HG02973 (cell line): ENCODE measurements at regions not wholly inside any gene's neighbourhood (a gene's known extent, or its start where the extent isn't known, plus 50 kb on each side); places are given as distances from the start of the nearest gene placed in this dataset.
A peak's percentile ranks its signal among the peaks of the same experiment; 100 is the strongest.

Source experiments
- ATAC-seq: cut with Tn5 transposase; IDR thresholded peaks from one replicate; pipeline ENCODE4 v1.9.1; 2021; ENCODE audit warnings: moderate library complexity; ENCODE audit not compliant: unreplicated experiment

DNA sequence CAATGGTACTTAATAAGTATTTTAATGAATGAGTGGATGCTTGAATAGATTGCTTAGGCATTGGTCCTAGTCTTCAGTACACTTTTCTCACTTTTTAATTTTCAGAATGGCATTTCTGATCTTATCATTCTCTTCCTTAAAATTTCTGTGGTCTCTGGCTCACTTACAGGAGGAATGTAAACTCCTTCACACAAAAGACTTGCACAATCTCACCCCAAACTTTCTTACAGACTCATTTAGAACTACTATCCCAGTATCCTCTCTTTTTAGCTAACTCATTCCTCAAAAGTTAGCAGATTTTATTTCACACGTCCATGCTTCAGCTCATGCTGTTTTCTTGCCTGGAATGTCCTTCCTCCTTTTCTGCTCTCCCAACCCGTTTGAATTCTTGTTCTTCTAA lies 350.1 kb downstream of the GRXCR1 start:
- ATAC-seq: no peak

DNA sequence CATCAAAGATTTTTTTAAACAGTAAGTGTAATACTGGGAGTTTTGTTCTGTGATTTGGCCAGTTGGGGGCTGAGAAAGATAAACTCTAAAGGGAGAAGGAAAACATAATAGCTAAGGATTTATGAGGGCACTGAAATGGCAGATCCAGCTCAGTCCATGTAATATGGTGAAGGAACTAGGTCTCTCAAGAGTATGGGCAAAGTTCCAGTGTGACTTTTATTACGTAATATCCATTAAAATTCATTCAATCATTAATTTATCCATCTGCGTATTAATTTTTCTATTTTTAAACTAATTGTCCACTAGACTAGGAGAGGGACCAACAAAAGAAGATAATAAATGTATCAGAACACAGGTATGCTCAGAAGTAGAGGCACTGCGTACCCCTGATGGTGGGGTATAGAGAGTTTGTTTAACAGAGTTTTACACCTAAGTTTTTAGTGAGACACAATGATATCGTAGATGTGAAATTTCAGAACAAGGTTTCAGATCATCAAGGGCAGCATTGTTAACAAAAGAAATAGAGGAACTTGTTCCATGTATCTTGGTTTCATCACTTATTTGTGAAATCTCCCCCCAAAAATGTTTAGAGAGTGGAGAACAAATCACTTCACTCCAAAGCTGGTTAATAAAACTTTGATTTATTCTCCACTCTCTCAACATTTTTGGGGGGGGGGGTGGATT lies 351.1 kb downstream of the GRXCR1 start:
- ATAC-seq: no peak

DNA sequence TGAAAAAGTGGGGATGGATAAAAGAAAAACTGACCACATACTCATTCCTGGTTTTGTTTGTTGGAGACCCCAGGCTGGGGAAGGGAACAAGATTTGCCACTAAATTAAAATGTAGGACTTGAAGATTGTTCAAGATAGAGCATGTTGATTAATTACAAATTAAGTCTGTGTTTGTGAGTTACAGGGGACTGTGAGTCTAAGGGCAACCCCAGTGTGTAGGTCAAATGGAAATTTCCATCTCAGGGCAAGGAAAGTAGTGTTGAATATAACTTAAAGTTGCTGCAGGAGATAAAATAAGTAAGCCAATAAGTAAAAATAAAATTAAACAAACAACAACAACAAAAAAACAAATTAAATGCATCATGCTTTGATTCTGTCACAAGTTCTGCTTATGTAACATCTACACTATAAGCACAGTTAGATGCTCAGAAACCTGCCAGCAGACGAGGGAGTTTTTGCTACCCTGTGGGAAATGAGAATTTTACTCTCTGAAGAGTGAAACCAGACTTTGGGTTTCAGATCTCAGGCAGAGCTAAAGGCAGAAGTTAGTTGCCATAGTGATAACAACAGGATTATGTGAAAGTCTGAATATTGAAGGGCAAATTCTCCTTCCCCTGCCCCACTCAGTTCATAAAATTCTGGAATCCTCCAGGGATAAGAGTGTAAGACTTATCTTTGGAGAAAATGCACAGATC lies 352.3 kb downstream of the GRXCR1 start:
- ATAC-seq: peak; percentile 97

DNA sequence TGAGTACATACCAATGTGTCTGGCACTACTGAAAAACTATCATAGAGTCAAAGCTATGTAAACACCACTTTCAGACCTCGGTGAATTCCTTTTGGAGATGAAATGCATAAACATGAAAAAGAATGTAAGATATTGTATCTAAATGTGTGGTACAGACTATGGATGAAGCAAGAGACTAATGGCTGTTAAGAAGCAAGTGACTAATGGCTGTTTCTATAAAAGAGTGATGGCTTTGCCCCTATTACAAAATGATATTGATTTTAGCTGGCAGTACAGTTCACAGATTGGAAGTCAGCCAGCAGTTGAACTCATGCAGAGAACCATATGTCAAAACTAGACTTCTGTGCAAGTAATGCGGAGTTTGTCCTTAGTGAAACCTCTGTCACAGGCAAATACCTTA lies 359.3 kb downstream of the GRXCR1 start:
- ATAC-seq: no peak

DNA sequence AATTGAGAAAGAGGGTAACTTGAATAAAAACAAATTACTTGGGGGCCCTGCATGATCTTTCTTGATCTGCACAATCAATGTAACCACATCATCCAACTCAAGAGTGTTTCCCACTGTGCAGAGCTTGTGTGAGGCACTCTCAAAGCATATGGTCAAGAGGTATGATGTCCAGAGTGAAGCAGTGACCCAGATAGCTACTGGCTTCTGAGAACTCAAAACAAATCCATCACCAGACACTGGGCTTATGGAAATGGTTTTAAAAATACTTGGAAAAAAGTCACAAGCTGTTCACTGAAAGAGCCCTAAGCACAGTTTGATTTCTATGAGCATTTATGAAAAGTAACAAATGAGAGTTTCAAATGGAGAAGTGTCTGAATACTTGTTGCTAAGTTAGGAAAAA lies 361.0 kb downstream of the GRXCR1 start:
- no peak for ATAC-seq

DNA sequence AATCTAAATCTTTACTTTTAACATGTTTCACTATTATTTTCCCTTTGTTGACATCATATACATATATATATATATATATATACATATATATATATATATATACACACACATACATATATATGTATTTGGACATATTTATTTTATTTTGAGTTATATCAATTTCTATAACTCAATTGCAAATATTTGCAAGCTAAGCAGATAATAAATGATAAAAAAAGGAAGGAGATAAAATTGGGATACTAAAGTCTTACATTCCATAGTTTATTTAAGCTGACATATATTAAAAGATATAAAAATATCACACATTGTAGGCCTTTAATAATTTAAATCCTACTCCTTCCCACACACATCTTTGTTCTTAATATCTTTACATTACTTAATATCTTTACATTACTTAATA lies 372.2 kb downstream of the GRXCR1 start:
- ATAC-seq: no peak

DNA sequence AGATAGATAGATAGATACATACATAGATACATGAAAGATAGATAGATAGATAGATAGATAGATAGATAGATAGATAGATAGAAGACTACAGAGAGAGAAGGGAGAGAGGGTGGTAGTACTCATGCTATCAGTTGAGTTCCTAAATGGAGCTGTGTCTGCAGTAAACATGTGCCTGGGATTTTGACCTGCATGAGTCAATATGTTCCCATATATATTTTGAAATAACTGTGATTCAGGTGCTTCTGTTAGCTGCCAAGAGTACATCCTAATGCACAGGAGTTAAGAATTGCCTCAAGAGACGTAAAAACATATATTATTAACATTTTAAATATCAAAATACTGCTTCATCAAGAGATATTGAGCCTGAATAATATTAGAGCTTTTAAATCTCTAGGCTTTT lies 379.4 kb downstream of the GRXCR1 start:
- no peak for ATAC-seq

DNA sequence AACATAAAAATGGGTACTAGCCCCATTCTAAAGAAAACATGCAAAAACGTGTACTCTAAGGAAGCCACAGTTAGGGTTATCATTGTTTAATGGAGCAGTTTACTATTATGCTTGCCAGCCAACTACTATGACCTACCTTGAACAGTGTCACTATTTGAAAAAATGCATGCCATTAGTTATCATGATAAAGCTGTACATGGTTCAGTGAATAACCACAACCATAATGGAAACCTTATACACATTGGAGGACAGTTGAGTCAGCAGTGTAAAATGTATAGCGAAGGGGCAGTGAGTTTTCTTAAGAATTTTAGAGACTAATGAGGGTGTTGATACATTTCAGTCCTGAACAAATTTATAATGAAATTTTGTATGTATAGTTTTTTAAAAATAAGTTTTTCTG lies 381.9 kb downstream of the GRXCR1 start:
- no peak for ATAC-seq

DNA sequence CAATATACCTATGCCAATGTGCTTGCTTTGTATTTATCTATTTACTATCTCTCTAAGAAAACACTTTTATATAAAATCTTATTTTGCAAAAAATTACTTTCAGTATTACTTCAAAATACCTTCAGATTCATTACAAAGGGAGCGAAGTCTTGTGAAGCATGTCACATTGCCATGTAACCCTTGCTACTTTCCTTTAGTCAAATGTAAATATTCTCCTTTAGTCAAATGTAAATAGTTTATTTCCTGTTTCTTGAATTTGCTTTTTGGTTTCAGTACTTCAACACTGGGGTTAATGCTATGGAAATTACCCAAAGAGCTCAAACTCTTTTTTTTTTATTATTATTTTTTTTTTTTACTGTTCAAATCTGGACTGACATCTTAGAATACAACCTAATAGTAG lies 383.3 kb downstream of the GRXCR1 start:
- ATAC-seq: no peak

DNA sequence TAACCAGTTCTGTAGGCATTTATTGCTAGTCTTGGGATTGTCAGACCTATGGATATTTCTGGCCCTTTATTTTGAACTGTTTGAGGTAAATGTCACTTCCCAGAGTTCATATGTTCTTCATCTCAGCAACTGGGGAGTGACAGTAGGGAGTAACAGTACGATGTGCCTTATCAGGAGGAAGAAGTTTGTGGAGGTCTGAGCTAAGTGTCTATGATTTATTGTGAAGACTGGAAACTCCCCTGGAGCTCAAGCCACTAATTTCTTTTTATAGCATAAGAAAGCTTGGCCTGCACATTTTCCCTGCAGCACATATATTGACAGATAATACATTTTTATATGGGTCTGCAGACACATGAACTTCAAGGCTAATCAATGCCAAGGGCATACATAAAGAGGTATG lies 383.8 kb downstream of the GRXCR1 start:
- no peak for ATAC-seq

DNA sequence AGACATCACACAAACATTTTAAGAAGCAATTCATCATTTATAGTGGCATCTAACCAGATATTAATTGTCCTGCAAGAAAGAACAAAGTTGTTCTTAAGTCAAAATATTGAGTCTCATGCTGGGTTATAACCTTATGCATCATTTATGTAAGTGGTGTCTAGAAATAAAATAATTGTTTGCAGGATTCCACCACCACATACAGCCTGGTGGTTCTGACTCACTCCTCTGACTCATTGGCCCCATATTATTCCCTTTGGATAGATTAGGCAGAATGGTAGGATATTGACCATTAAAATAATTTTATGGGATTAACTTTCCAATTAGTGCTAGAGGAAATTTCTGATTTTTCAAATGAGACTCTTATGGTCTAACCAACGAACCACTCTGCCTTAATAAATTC lies 384.5 kb downstream of the GRXCR1 start:
- no peak for ATAC-seq

DNA sequence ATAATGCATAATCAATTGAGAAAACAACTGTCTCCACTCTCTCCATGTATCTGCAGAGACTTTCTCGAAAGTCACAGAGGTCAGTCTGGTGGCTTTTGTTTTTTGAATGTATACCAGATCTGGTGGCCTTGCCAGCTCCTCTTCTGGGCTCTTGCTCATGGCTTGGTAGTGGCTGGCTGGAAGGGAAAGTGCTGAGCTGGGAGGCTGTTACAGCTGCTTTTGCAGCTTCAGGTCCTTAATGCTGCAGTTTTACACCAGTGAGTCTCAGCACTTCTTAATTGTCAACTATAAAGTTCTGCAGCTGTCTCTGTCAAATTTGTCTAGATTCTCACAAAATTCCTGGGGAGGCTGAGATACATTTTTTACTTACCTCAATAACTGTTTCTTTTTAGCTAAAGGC lies 390.0 kb downstream of the GRXCR1 start:
- no peak for ATAC-seq

DNA sequence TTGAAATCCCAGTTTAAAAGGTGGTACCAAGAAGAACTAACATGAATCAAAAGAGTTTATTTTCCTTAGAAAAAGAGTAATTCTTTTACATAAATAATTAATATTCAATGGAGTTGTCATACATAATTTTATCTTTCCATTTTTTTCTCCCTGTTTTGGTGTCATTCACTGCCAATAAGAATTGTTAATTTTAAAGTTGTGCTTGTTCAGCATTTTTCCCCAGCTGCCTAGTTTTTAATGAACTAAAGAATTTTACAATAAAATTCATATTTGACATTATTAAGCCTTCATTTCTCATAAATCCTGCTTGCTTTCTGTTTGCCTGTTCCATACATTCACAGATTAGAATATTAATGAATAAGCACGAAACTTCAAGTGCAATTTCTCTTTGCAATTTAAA lies 393.6 kb downstream of the GRXCR1 start:
- no peak for ATAC-seq

DNA sequence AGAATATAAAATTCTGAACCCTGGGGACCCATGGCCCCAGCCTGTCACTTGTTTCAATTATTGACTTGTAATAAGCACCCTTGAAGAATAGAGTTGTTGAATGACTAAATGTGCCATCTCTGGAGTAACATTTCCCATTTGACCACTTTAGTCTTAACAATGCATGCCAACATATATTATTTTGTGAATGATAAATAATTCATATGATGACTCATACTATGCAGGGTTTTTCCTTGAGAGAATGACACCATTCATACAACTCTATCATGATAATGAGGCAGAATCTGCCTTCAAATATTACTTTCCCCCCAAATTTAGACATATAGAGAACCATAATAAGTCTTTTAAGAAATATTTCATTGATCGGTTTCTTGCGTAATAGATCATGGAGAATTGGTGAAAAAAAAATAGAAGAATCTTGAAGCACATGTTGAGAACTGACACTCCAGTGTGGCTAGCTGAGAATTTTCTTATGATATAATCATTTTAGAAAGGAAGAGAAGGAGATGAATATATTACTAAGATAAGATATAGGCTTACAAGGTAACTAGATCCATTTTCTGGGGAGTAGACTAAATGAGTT lies 404.5 kb downstream of the GRXCR1 start:
- no peak for ATAC-seq

DNA sequence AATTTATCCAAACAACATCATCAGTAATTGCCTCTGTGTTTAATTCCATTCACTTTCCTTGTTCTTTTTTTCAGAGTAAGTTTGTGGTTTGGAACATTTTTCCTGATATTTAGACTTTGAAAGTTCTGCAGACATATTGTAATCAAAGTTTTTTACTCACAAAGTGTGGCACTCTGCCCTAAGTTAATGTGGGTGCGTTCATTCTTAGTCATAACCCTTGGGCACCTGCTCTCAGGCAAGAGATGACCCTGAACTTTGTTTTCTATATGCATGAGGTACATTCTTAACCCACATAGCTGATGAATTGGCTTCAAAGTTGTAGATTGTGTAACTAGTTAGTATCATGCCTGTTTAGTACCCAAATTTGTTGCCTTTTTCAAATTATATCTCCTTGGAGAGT lies 424.3 kb downstream of the GRXCR1 start:
- ATAC-seq: no peak

DNA sequence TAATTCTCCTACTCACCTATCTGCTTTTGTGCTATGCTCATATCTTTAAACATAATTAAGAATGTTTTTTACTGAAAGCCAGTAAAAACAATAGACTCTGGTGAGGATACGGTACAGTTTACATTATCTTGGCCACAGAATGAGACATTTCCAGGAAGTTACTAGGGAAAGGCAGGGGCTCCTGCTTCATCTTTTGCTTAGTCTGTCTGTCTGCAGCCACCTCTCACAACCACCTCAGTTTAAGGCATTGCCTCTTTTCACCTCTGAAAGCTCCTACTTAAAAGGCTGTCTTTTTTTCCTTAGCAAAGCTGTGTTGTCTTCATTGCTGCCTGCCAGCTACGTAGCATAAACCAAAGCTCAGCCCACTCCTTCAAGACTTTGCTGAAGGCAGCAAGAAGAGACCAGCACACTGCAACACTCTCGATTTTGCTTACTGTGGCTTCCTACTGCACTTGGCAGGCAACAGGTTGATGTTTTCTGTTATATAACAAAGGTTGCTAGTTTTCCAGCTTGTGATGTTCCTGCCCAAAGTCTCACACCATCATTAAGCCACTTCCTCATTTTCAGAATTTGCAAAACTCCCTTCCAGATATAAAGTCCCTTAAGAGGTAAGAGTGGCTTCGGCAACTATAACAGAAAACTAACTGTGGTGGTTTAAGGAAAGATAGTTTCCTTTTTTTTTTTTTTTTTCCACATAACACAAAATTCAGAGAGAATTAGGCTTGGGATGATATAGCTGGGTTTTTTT lies 432.9 kb downstream of the GRXCR1 start:
- ATAC-seq: no peak

DNA sequence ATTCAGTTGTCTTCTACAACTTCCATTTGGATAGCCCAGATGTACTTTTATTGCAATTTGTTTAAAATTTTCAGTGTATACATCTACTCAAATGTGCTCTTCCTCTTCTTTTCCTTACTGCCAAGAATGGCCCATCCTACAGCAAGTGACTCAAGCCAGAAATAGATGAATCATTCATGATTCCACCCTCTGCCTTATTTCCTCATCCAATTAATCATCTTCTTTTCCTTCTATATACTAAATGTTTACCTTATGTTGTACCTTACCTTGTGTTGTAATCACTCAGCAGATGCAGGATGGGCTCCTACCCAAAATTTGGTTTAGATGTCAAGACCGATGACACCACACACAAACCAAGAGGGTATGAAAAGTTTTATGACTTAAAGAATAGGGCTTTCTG lies 437.8 kb downstream of the GRXCR1 start:
- no peak for ATAC-seq

DNA sequence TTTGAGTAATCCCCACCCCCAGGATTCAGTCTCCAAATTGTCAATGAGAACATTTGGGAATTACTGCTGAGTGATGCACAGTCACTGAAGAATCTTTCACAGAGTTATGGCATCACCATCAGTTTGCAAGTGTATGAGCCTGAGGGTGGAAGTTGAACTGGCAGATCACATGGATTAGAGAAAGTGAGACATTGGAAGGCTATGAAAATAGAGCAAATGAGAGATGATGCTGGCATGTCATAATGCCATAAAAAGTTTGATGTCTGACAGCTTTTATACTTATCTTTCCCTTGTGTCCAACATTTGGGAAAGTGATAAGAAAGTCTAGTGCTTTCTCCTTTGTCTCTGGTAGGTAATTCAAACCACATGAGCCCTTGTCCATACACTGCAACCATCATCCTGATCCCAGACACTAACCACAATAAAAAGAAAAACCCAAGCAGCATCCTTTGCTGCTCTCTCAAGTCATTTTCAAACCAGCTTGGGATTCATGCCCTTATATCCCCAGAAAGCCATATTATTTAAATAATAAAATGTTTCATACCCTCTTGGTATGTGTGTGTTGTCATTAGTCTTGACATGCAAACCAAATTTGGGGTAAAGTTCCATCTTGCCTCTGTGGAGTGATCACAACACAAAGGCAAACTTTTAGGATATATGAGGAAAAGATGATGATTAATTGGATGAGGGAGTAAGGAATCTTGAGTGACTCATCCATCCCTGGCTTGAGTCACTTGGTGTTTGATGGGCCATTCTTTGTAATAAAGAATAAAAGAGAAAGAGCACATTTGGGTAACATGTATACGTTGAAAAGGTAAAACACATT lies 438.9 kb downstream of the GRXCR1 start:
- no peak for ATAC-seq

DNA sequence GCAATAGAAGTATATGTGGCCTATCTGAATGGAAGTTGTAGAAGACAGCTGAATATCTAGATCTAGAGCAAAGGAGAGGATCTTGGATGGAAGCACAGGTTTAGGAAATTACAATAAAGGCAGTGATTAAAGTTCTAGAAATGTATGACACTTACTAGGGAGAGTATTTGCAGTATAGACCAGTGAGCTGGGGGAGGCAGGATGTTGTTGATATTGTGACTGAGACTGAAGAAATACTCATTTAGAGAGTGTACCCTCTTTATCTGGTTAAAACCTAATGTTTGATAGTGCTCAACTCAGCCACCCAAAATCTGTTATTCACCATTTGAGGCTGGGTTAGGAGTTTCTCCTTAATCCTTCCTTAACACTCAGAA lies 439.5 kb downstream of the GRXCR1 start:
- no peak for ATAC-seq

DNA sequence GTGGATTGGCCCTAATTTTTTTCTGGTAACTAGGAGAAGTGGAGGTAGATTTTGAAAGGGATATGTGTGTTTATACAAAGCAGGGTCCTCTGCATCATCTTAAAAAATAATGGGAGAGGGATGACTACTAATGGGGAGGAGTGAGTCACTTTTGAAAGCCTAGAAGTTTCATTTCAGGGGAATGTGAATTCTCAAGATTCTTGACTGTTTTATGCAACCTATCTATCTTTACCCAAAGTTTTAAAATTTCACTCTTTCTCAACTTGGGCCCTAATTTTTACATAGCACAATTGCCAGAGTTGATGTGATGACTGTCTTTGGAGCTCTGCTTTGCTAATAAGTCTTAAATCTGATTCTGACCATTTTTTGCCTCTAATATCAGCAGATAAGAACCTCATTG lies 445.2 kb downstream of the GRXCR1 start:
- ATAC-seq: no peak

DNA sequence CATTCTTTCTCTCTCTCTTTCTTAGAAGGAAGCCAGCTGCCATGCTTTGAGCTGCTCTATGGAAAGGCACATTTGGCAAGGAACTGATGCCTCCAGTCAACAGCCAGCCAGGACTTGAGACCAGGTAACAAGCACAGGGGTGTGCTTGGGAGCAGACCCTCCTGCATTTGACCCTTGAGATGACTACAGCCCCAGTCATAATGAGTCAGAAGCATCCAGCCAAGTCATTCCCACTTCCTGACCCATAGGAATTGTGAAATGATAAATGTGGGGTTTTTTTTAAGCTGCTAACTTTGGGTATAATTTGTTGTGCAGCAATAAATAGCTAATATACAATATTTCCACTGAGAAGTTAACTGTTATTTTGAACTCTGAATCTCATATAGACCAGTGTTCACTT lies 446.9 kb downstream of the GRXCR1 start:
- ATAC-seq: no peak
